ENCODE measurements at regions not wholly inside any gene's neighbourhood (a gene's known extent, or its start where the extent isn't known, plus 50 kb on each side); places are given as distances from the start of the nearest gene placed in this dataset.

DNA sequence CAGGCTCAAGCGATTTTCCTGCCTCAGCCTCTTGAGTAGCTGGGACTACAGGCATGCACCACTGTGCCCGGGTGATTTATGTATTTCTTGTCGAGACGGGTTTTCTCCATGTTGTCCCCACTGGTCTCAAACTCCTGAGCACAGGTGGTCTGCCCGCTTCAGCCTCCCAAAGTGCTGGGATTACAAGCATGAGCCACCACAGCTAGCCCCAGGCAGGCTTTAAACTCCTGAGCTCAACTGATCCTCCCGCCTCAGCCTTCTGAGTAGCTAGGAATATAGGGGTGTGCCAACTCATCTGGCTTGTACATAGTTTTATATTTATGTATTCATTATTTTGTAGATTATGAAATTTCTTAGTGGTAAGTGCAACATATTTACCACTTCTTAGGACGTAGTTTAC is 198.8 kb upstream of the MCTP2 start:
- TF ChIP-seq, protein P1, sequence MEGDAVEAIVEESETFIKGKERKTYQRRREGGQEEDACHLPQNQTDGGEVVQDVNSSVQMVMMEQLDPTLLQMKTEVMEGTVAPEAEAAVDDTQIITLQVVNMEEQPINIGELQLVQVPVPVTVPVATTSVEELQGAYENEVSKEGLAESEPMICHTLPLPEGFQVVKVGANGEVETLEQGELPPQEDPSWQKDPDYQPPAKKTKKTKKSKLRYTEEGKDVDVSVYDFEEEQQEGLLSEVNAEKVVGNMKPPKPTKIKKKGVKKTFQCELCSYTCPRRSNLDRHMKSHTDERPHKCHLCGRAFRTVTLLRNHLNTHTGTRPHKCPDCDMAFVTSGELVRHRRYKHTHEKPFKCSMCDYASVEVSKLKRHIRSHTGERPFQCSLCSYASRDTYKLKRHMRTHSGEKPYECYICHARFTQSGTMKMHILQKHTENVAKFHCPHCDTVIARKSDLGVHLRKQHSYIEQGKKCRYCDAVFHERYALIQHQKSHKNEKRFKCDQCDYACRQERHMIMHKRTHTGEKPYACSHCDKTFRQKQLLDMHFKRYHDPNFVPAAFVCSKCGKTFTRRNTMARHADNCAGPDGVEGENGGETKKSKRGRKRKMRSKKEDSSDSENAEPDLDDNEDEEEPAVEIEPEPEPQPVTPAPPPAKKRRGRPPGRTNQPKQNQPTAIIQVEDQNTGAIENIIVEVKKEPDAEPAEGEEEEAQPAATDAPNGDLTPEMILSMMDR (IDR thresholded peaks at IDR 0.05), result no peak
- TF ChIP-seq POLR2A (IDR thresholded peaks at IDR 0.05), result no peak

Measured in uterus (tissue), 2 donors.